ENCODE measurements at regions not wholly inside any gene's neighbourhood (a gene's known extent, or its start where the extent isn't known, plus 50 kb on each side); places are given as distances from the start of the nearest gene placed in this dataset.

DNA sequence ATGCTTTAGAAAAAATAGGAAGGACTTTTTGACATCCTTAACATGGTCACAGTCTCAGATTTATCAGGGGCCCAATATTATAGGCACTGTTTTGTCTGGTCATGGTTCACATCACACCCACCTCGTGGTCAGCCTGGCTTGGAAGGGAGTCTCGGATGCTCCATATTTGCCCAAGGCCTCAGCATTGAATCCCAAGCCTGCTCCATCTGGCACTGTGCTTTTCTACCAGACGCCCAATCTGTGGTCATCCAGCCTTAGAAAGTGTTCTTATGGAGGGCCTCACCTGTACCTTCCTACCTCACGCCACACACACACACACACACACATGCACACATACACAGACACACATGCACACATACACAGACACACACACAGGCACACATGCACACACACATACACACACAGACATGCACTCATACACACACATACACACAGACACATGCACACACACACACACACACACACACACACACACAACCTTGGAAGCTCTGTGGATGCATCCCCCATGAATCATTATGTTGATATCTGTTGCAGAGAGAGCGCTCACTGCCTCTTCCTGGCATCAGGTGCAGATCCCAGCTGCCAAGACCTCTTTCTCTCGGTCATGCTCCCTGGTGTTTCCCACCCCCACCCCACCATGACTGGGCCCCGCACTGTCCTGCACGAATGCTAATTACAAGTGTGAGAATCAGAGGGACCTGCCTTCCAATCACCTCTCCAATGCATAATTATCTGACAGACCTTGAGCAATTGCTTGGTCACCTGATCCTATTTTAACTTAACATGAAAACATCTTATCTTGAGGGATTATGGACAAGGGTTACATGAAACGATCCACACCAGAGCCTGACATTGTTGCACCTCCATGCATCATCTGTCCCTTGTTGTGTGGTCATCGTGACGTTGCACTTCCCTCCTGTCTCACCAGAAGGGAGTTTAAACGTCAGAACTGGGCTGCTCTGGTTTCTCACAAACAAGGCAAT is 122.7 kb upstream of the TMEM72 start:
- TF ChIP-seq TAF1 (IDR thresholded peaks at IDR 0.05; ENCODE audit: borderline replicate concordance, low read depth, low read length), result no peak
- TF ChIP-seq POLR2A (IDR thresholded peaks at IDR 0.05; ENCODE audit: low read depth, low read length), result no peak
- TF ChIP-seq POLR2AphosphoS5 (IDR thresholded peaks at IDR 0.05; ENCODE audit: low read depth, low read length), result no peak
